Right lobe of liver (tissue), 4 donors: ENCODE measurements at regions not wholly inside any gene's neighbourhood (a gene's known extent, or its start where the extent isn't known, plus 50 kb on each side); places are given as distances from the start of the nearest gene placed in this dataset.

ENCODE experiments used
- CTCF ChIP-seq, 4 donors: fragments of 200-600 bp in 3 of 4; fragments of 450-650 bp in 1 of 4; IDR thresholded peaks; one replicate each; pipeline versions ENCODE4 v1.5.1 to v1.8.0; 2016 to 2022; ENCODE audit warnings: antibody characterized with exemption in 4 of 4, mild to moderate bottlenecking in 2 of 4
- POLR2A ChIP-seq: fragments of 450-650 bp; IDR thresholded peaks from one replicate; pipeline ENCODE4 v1.6.1; 2017; ENCODE audit warnings: antibody characterized with exemption, mild to moderate bottlenecking
- donor health status: DM: no; HTN: no; CAD: no.
- donor health status: DM: no; HTN: no; CAD: no.
- donor health status: DM: no; HTN: yes; CAD: no.

- no peak for TF ChIP-seq CTCF (IDR thresholded peaks at IDR 0.05)
- TF ChIP-seq POLR2A = no peak
Measured at GRCh38 chr10:111877258-111877657, 306.3 kb downstream of the GPAM start.
